ENCODE measurements at regions not wholly inside any gene's neighbourhood (a gene's known extent, or its start where the extent isn't known, plus 50 kb on each side); places are given as distances from the start of the nearest gene placed in this dataset.
"Not testable (repeated sequence)": the region's sequence is repeated elsewhere in the genome, so short reads cannot be mapped to it uniquely, and the experiment has no call there.

- no peak for DNase-seq
- Histone ChIP-seq H3K4me1 (ENCODE audit: control insufficient read depth, insufficient read depth, low read length) (no peaks in the 10 kb centered on the region), H3K4me3 (ENCODE audit: low read length) (no peak overlapping the region), H3K27ac (ENCODE audit: low read length) (no peak overlapping the region), H3K27me3 (ENCODE audit: control insufficient read depth, insufficient read depth, low read length) (no peaks in the 10 kb centered on the region), H3K9me3 (ENCODE audit: control insufficient read depth, insufficient read depth, low read length) (no peaks in the 10 kb centered on the region), H3K36me3 (ENCODE audit: control insufficient read depth, insufficient read depth, low read length) (no peaks in the 10 kb centered on the region)
- Mint-ChIP-seq H3K4me1 (no peaks in the 10 kb centered on the region), H3K27ac (no peak overlapping the region), H3K27me3 (ENCODE audit: low read depth in 2 of 2) (peaks cover 13 to 33% of the 10 kb centered on the region in 2 donors), H3K36me3 (no peaks in the 10 kb centered on the region), H3K4me3 (no peak overlapping the region), H3K9me3 (peaks cover 0 to 2% of the 10 kb centered on the region in 2 donors)
- intact Hi-C loops (cut with micrococcal nuclease): no loop called here
- TF ChIP-seq CTCF (IDR thresholded peaks at IDR 0.05): no peak
- no peak for ATAC-seq
- 91% methylated on average over 6 of the region's 6 CpGs for WGBS (ENCODE audit: insufficient coverage)
Observed at GRCh38 chr4:17027495-17027894, 129.1 kb upstream of the LDB2 start.

GRCh38 chr4:17024425-17024824 is 126.0 kb upstream of the LDB2 start:
- H3K4me1 Mint-ChIP-seq: no peaks in the 10 kb centered on the region
- intact Hi-C loops (cut with micrococcal nuclease): no loop called here
- WGBS (ENCODE audit: insufficient coverage): 80% methylated on average over 1 of the region's 1 CpG
- H3K27me3 ChIP-seq (ENCODE audit: control insufficient read depth, insufficient read depth, low read length): no peaks in the 10 kb centered on the region
- H3K4me3 Mint-ChIP-seq: no peak overlapping the region
- H3K36me3 Mint-ChIP-seq: no peaks in the 10 kb centered on the region
- H3K27me3 Mint-ChIP-seq (ENCODE audit: low read depth in 2 of 2): peaks cover 8 to 13% of the 10 kb centered on the region in 2 donors
- ATAC-seq (no peak), DNase-seq (no peak)
- no peaks in the 10 kb centered on the region for H3K9me3 ChIP-seq (ENCODE audit: control insufficient read depth, insufficient read depth, low read length)
- H3K27ac Mint-ChIP-seq: no peak overlapping the region
- H3K36me3 ChIP-seq (ENCODE audit: control insufficient read depth, insufficient read depth, low read length): no peaks in the 10 kb centered on the region
- no peak overlapping the region for H3K27ac ChIP-seq (ENCODE audit: low read length)
- no peak for TF ChIP-seq CTCF (IDR thresholded peaks at IDR 0.05)
- no peaks in the 10 kb centered on the region for H3K4me1 ChIP-seq (ENCODE audit: control insufficient read depth, insufficient read depth, low read length)
- H3K4me3 ChIP-seq (ENCODE audit: low read length): no peak overlapping the region
- H3K9me3 Mint-ChIP-seq: peaks cover 0 to 2% of the 10 kb centered on the region in 2 donors

DNA sequence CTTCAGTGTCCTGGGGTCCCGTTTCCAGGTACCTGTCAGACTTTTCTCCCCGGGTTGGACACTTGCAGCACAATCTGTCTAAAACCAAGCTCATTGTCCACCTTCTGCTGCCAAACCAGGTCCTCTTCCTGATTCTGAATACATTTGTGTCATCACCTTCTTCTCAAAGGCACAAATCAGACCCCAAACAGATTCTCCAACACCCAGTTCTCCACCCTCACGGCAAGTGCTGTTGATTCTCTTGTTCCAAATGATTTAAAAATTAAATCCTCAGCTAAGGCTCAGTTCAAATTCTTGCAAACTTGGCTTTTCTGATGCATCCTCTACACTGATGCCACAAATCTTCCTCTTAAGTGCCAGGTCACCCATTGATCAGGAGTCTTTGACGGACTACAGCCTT is 122.5 kb upstream of the LDB2 start:
- TF ChIP-seq CTCF (IDR thresholded peaks at IDR 0.05): no peak
- Histone ChIP-seq H3K4me1 (ENCODE audit: control insufficient read depth, insufficient read depth, low read length) (no peaks in the 10 kb centered on the region), H3K4me3 (ENCODE audit: low read length) (no peak overlapping the region), H3K9me3 (ENCODE audit: control insufficient read depth, insufficient read depth, low read length) (no peaks in the 10 kb centered on the region), H3K27ac (ENCODE audit: low read length) (no peak overlapping the region), H3K36me3 (ENCODE audit: control insufficient read depth, insufficient read depth, low read length) (no peaks in the 10 kb centered on the region), H3K27me3 (ENCODE audit: control insufficient read depth, insufficient read depth, low read length) (no peaks in the 10 kb centered on the region)
- DNase-seq: no peak
- H3K27me3 Mint-ChIP-seq (ENCODE audit: low read depth in 2 of 2): peaks cover 7 to 8% of the 10 kb centered on the region in 2 donors
- no peaks in the 10 kb centered on the region for H3K4me1 Mint-ChIP-seq
- peaks cover 0 to 2% of the 10 kb centered on the region in 2 donors for H3K9me3 Mint-ChIP-seq
- no peak for ATAC-seq
- 84% methylated on average over 4 of the region's 4 CpGs for WGBS (ENCODE audit: insufficient coverage)
- H3K27ac Mint-ChIP-seq: no peak overlapping the region
- intact Hi-C loops (cut with micrococcal nuclease): no loop called here
- H3K36me3 Mint-ChIP-seq: no peaks in the 10 kb centered on the region
- H3K4me3 Mint-ChIP-seq: no peak overlapping the region

- no peaks in the 10 kb centered on the region for H3K36me3 ChIP-seq (ENCODE audit: control insufficient read depth, insufficient read depth, low read length)
- WGBS (ENCODE audit: insufficient coverage): 100% methylated on average over 1 of the region's 1 CpG
- H3K9me3 ChIP-seq (ENCODE audit: control insufficient read depth, insufficient read depth, low read length): no peaks in the 10 kb centered on the region
- no peak overlapping the region for H3K4me3 ChIP-seq (ENCODE audit: low read length)
- no peak overlapping the region for H3K27ac Mint-ChIP-seq
- H3K4me1 Mint-ChIP-seq: no peaks in the 10 kb centered on the region
- ATAC-seq (no peak), DNase-seq (no peak)
- peaks cover 7 to 8% of the 10 kb centered on the region in 2 donors for H3K27me3 Mint-ChIP-seq (ENCODE audit: low read depth in 2 of 2)
- no peak for TF ChIP-seq CTCF (IDR thresholded peaks at IDR 0.05)
- H3K4me1 ChIP-seq (ENCODE audit: control insufficient read depth, insufficient read depth, low read length): no peaks in the 10 kb centered on the region
- H3K9me3 Mint-ChIP-seq: peaks cover 0 to 2% of the 10 kb centered on the region in 2 donors
- H3K27me3 ChIP-seq (ENCODE audit: control insufficient read depth, insufficient read depth, low read length): no peaks in the 10 kb centered on the region
- no peak overlapping the region for H3K27ac ChIP-seq (ENCODE audit: low read length)
- no peaks in the 10 kb centered on the region for H3K36me3 Mint-ChIP-seq
- no peak overlapping the region for H3K4me3 Mint-ChIP-seq
- intact Hi-C loops (cut with micrococcal nuclease): no loop called here
Observed at GRCh38 chr4:17020451-17020850, 122.0 kb upstream of the LDB2 start.

GRCh38 chr4:17018621-17019020 is 120.2 kb upstream of the LDB2 start:
- H3K4me3 ChIP-seq (ENCODE audit: low read length); ATAC-seq; H3K27me3 ChIP-seq (ENCODE audit: control insufficient read depth, insufficient read depth, low read length); H3K9me3 ChIP-seq (ENCODE audit: control insufficient read depth, insufficient read depth, low read length); H3K36me3 ChIP-seq (ENCODE audit: control insufficient read depth, insufficient read depth, low read length); H3K4me3 Mint-ChIP-seq; H3K4me1 Mint-ChIP-seq; H3K27ac Mint-ChIP-seq; intact Hi-C loops (cut with micrococcal nuclease); H3K27me3 Mint-ChIP-seq (ENCODE audit: low read depth in 2 of 2); H3K9me3 Mint-ChIP-seq; H3K27ac ChIP-seq (ENCODE audit: low read length); H3K4me1 ChIP-seq (ENCODE audit: control insufficient read depth, insufficient read depth, low read length); DNase-seq; H3K36me3 Mint-ChIP-seq: not testable (repeated sequence)
- WGBS (ENCODE audit: insufficient coverage): 87% methylated on average over 1 of the region's 1 CpG
